Uterus (tissue), 3 donors: ENCODE measurements at regions not wholly inside any gene's neighbourhood (a gene's known extent, or its start where the extent isn't known, plus 50 kb on each side); places are given as distances from the start of the nearest gene placed in this dataset.
"Not testable (repeated sequence)": the region's sequence is repeated elsewhere in the genome, so short reads cannot be mapped to it uniquely, and the experiment has no call there.

ENCODE experiments used
- DNase-seq, 2 donors: peaks; one replicate each; pipeline ENCODE4 v3.0.0-alpha.2; 2019 to 2020
- H3K27ac ChIP-seq, 2 donors: fragments of 200-600 bp; sonication (generic); 1 replicate in 1 of 2; 2 replicates in 1 of 2; pipeline ENCODE4 v1.5.1; 2016 to 2018
- H3K27me3 ChIP-seq, 2 donors: fragments of 200-600 bp; sonication (generic); one replicate each; pipeline ENCODE4 v1.5.1; 2018 to 2019; ENCODE audit warnings: control low read depth in 1 of 2
- H3K36me3 ChIP-seq, 2 donors: fragments of 200-600 bp; sonication (generic); one replicate each; pipeline ENCODE4 v1.5.1; 2019; ENCODE audit warnings: control low read depth in 1 of 2
- H3K4me1 ChIP-seq, 2 donors: fragments of 200-600 bp; sonication (generic); one replicate each; pipeline ENCODE4 v1.5.1; 2018 to 2019; ENCODE audit warnings: control low read depth in 1 of 2
- H3K4me3 ChIP-seq, 2 donors: fragments of 200-600 bp; sonication (generic); 1 replicate in 1 of 2; 2 replicates in 1 of 2; pipeline ENCODE4 v1.5.1; 2018 to 2019; ENCODE audit warnings: mild to moderate bottlenecking in 1 of 2
- H3K9me3 ChIP-seq, 2 donors: fragments of 200-600 bp; sonication (generic); one replicate each; pipeline ENCODE4 v1.5.1; 2019; ENCODE audit warnings: control low read depth in 1 of 2
- CTCF ChIP-seq, 4 experiments: fragments of 200-600 bp in 2 of 4; fragments of 450-650 bp in 2 of 4; sonication (generic) in 2 of 4; IDR thresholded peaks; one replicate each; pipeline ENCODE4 v1.5.1; 2016 to 2019; ENCODE audit warnings: antibody characterized with exemption in 4 of 4, mild to moderate bottlenecking in 2 of 4, moderate library complexity in 1 of 4
- POLR2A ChIP-seq, 2 donors: fragments of 450-650 bp; IDR thresholded peaks; one replicate each; pipeline ENCODE4 v1.6.1; 2016; ENCODE audit warnings: antibody characterized with exemption in 2 of 2, mild to moderate bottlenecking in 1 of 2, moderate library complexity in 1 of 2
- intact Hi-C: fragments of 100-400 bp; cut with DNase I; formaldehyde crosslinking; loops from one replicate; pipeline ENCODE4 v1.15.1; 2023; ENCODE audit warnings: low total_unique reads
- donor health status: DM: yes; HTN: yes; CAD: no.

DNA sequence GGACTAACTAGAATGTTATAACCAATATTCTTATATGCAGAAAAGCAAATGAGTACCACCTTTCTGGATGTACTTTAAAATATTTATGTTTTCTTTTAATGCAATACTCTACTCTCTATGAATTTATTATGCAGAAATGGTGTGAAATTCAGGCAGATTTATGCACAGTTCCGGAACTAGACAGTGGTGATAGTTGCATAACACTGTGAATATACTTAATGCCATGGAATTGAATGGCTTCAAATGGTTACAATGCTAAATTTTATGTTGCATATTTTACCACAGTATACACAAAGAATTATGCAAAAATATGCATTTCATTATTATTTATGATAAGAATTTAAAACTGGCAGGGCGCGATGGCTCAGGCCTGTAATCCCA is 287.8 kb upstream of the FN1 start:
- no peak for DNase-seq
- no peak for TF ChIP-seq CTCF (IDR thresholded peaks at IDR 0.05)
- TF ChIP-seq POLR2A (IDR thresholded peaks at IDR 0.05): no peak
- no peaks in the 10 kb centered on the region for H3K9me3 ChIP-seq
- H3K4me1 ChIP-seq: no peaks in the 10 kb centered on the region
- no peaks in the 10 kb centered on the region for H3K27me3 ChIP-seq
- intact Hi-C loops: no loop called here
- H3K4me3 ChIP-seq: no peak overlapping the region
- no peak overlapping the region for H3K27ac ChIP-seq
- no peaks in the 10 kb centered on the region for H3K36me3 ChIP-seq

DNA sequence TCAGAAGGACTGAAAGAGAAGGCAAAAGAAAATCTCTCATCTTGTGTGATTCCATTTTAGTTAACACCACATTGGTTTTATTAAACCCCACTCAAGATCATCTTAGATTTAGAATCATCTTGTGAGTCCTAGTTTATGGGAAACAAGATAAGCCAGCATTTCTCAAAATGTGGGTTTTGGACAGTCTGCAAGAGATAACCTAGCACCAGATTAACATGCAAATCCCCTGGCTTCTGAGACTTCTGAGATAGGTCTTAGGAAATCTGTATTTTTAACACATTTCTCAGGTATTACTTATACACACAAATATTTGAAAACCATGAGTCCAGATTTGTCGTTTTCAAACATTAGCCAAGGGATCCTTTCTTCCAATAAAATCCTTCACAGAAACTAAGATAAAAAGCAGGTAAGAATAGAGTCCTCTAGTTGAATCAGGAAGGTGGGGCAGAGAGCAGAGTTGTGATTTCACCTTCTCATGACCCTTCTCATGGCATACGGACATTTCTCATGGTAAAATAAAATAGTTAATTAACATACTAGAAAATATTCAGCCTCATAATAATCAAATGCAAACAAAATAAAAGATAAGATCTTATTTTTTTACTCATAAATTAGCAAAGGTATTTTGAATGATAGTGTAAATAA is 287.2 kb upstream of the FN1 start:
- intact Hi-C loops: no loop called here
- Histone ChIP-seq H3K9me3 (no peaks in the 10 kb centered on the region), H3K36me3 (no peaks in the 10 kb centered on the region), H3K4me1 (no peaks in the 10 kb centered on the region), H3K27me3 (no peaks in the 10 kb centered on the region), H3K27ac (peak overlapping the region in 1 of 2 donors; percentile 65), H3K4me3 (no peak overlapping the region)
- TF ChIP-seq POLR2A (IDR thresholded peaks at IDR 0.05) (no peak), CTCF (IDR thresholded peaks at IDR 0.05) (no peak)
- DNase-seq: no peak

DNA sequence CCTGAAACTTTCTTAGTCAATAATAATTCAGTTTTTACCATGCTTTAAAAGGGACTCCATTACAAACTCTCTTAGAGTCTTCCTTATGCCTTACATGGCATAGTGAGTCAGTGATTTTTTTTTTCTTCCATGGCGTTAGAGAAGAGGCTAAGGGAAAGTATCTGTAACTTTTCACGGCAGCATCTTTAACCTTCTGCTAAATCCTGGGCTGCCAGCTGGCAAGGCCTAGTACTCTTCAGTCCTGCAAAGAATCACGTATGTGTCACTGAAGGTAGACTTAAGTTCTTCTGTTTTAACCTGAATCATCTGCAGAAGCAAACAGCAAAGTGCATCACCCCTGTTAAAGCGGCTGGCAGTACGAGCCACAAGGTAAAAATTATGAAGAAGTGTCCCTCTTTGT is 286.3 kb upstream of the FN1 start:
- Histone ChIP-seq H3K4me1 (no peaks in the 10 kb centered on the region), H3K27me3 (no peaks in the 10 kb centered on the region), H3K9me3 (no peaks in the 10 kb centered on the region), H3K4me3 (no peak overlapping the region), H3K27ac (peak overlapping the region; percentile 29 to 65), H3K36me3 (no peaks in the 10 kb centered on the region)
- peak; percentile 43 to 82 for DNase-seq
- TF ChIP-seq CTCF (IDR thresholded peaks at IDR 0.05) (no peak), POLR2A (IDR thresholded peaks at IDR 0.05) (no peak)
- intact Hi-C loops: no loop called here

GRCh38 chr2:215721515-215721914 is 285.6 kb upstream of the FN1 start:
- H3K4me1 ChIP-seq, intact Hi-C loops, H3K36me3 ChIP-seq, H3K4me3 ChIP-seq, H3K9me3 ChIP-seq, H3K27me3 ChIP-seq, DNase-seq: not testable (repeated sequence)
- peak overlapping the region; percentile 29 to 65 for H3K27ac ChIP-seq

DNA sequence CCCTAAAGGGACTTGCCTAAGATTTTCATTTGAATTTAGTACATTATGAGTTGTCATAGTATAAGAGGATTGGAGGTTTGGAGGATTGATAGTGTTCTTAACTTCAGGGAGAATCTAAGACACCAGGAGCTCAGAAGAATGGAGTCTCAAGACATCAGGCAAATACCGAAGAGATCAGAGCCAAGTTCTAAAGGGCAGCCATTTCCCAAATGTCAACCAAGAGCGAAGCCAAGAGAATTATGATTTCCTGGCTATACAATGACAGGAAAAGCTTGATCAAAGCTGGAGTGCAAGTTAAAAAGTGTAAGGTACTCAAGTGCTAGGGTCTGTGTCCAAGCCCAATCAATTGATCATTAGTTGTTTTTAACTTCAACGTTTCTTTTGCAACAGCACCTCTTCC is 283.0 kb upstream of the FN1 start:
- Histone ChIP-seq H3K36me3 (no peaks in the 10 kb centered on the region), H3K4me1 (no peaks in the 10 kb centered on the region), H3K4me3 (no peak overlapping the region), H3K27me3 (no peaks in the 10 kb centered on the region), H3K9me3 (no peaks in the 10 kb centered on the region), H3K27ac (no peak overlapping the region)
- intact Hi-C loops: no loop called here
- TF ChIP-seq CTCF (IDR thresholded peaks at IDR 0.05) (no peak), POLR2A (IDR thresholded peaks at IDR 0.05) (no peak)
- DNase-seq: no peak

GRCh38 chr2:215718436-215718835 is 282.6 kb upstream of the FN1 start:
- H3K36me3 ChIP-seq: no peaks in the 10 kb centered on the region
- peak overlapping the region; percentile 65 to 79 for H3K27ac ChIP-seq
- H3K9me3 ChIP-seq: no peaks in the 10 kb centered on the region
- no peaks in the 10 kb centered on the region for H3K4me1 ChIP-seq
- no peak overlapping the region for H3K4me3 ChIP-seq
- no peak for DNase-seq
- intact Hi-C loops: no loop called here
- TF ChIP-seq CTCF (IDR thresholded peaks at IDR 0.05) (no peak), POLR2A (IDR thresholded peaks at IDR 0.05) (no peak)
- no peaks in the 10 kb centered on the region for H3K27me3 ChIP-seq
